Aorta (tissue), 5 donors: ENCODE measurements at regions not wholly inside any gene's neighbourhood (a gene's known extent, or its start where the extent isn't known, plus 50 kb on each side); places are given as distances from the start of the nearest gene placed in this dataset.
"Not testable (repeated sequence)": the region's sequence is repeated elsewhere in the genome, so short reads cannot be mapped to it uniquely, and the experiment has no call there.

Experiments used
- ATAC-seq: fragments of 200-7000 bp; cut with Tn5 transposase; one replicate; pipeline ENCODE4 v1.9.1; 2022; ENCODE audit warnings: moderate library complexity; ENCODE audit not compliant: low FRiP score
- DNase-seq, 2 donors: peaks; one replicate each; pipeline ENCODE4 v3.0.0-alpha.2; 2020
- H3K27ac ChIP-seq, 2 donors: one replicate each; pipeline ENCODE4 v1.5.1; 2013; ENCODE audit warnings: low read length in 2 of 2, mild to moderate bottlenecking in 2 of 2, moderate library complexity in 2 of 2, control low read depth in 1 of 2, inconsistent platforms in 1 of 2, low read depth in 1 of 2
- H3K27me3 ChIP-seq, 2 donors: one replicate each; pipeline ENCODE4 v1.6.1; 2013; ENCODE audit warnings: control low read depth in 1 of 2, low read length in 1 of 2, mild to moderate bottlenecking in 1 of 2, moderate library complexity in 1 of 2; ENCODE audit not compliant: insufficient read depth in 2 of 2, control insufficient read depth in 1 of 2
- H3K36me3 ChIP-seq, 2 donors: one replicate each; pipeline ENCODE4 v1.6.1; 2013; ENCODE audit warnings: control low read depth in 1 of 2, low read length in 1 of 2, mild to moderate bottlenecking in 1 of 2; ENCODE audit not compliant: insufficient read depth in 2 of 2, control insufficient read depth in 1 of 2
- H3K4me1 ChIP-seq, 2 donors: one replicate each; pipeline ENCODE4 v1.6.1; 2013; ENCODE audit warnings: low read length in 2 of 2, control low read depth in 1 of 2, mild to moderate bottlenecking in 1 of 2, moderate library complexity in 1 of 2; ENCODE audit not compliant: insufficient read depth in 2 of 2, control insufficient read depth in 1 of 2
- H3K4me3 ChIP-seq, 2 donors: one replicate each; pipeline ENCODE4 v1.5.1; 2013; ENCODE audit warnings: low read length in 2 of 2, control low read depth in 1 of 2, mild to moderate bottlenecking in 1 of 2
- H3K9me3 ChIP-seq: one replicate; pipeline ENCODE4 v1.6.1; 2013; ENCODE audit warnings: mild to moderate bottlenecking, low read length; ENCODE audit not compliant: control insufficient read depth
- WGBS, 2 donors: extraction: QIAGEN DNeasy Blood & Tissue Kit; methylation state at CpG; one replicate each; pipeline ENCODE4 v1.1.7; 2013; 5-methylcytosine and 5-hydroxymethylcytosine counted together
- intact Hi-C, 2 donors: fragments of 100-400 bp; cut with DNase I; formaldehyde crosslinking; loops; one replicate each; pipeline versions ENCODE4 v1.14.2 to v1.15.0; 2022
- donor health status: healthy with polysubstance abuse.
- donor health status: Bipolar disorder and iron deficiency.
- donor health status: DM: no; HTN: no; CAD: no.
- donor health status: DM: no; HTN: no; CAD: no.
- donor health status: DM: yes; HTN: yes; CAD: no.

DNA sequence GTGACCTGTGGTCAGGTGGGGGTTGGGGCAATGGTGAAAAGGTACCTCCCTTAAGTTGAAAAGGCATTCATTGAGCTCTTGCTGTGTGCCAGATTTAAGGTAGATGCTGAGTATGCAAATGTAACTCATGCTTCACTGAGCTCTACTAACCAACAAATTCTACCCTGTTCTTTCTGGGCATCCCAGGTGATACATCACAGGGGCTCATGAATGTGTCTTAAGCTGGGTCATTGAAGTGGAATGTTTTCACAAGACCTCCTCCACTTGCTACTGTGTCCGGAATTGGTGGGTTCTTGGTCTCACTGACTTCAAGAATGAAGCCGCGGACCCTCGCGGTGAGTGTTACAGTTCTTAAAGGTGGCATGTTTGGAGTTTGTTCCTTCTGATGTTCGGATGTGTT, 362.8 kb upstream of the ZNF462 start:
- intact Hi-C loops = no loop called here
- no peaks in the 10 kb centered on the region for H3K9me3 ChIP-seq
- ATAC-seq (no peak), DNase-seq (no peak)
- no peaks in the 10 kb centered on the region for H3K4me1 ChIP-seq
- H3K36me3 ChIP-seq = no peaks in the 10 kb centered on the region
- 92% methylated on average over 6 of the region's 6 CpGs for WGBS, 2 donors
- H3K27me3 ChIP-seq = no peaks in the 10 kb centered on the region
- H3K27ac ChIP-seq = no peak overlapping the region
- no peak overlapping the region for H3K4me3 ChIP-seq

DNA sequence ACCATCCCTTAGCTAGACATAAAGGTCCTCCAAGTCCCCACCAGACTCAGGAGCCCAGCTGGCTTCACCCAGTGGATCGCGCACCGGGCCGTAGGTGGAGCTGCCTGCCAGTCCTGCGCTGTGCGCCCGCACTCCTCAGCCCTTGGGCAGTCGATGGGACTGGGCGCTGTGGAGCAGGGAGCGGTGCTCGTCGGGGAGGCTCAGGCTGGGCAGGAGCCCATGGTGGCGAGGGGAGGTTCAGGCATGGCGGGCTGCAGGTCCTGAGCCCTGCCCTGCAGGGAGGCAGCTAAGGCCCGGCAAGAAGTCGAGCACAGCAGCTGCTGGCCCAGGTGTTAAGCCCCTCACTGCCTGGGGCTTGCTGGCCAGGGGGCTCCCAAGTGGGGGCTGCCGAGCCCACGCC, 361.8 kb upstream of the ZNF462 start:
- intact Hi-C loops, H3K4me1 ChIP-seq, ATAC-seq: not testable (repeated sequence)

DNA sequence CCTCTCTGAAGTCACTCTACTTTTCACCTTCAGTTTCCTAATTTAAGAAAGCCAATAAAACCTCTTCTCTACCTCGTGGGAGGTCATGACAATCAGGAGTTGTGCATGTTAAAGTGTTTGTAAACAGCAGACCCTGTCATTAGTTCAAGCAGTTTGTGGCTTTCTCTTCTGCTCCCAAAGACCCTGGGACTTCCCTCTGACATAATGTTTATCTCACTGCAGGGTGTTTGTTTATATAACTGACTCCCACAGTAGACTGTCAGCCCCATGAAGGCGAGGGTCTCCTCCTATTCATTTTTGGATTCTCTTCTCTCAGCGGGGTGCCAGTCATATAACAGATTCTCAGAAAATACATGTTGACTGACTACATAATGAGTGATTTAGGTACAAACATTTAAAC, 360.0 kb upstream of the ZNF462 start:
- WGBS, 2 donors = 32 to 48% methylated on average over 3 of the region's 3 CpGs
- Histone ChIP-seq H3K4me1 (no peaks in the 10 kb centered on the region), H3K27ac (no peak overlapping the region), H3K36me3 (no peaks in the 10 kb centered on the region), H3K27me3 (no peaks in the 10 kb centered on the region), H3K9me3 (no peaks in the 10 kb centered on the region), H3K4me3 (no peak overlapping the region)
- ATAC-seq = no peak
- no peak for DNase-seq
- intact Hi-C loops = no loop called here

More for the DNA sequence above, 361.8 kb upstream of the ZNF462 start:
- not testable (repeated sequence) for H3K4me3 ChIP-seq, H3K36me3 ChIP-seq, H3K27ac ChIP-seq, H3K27me3 ChIP-seq, DNase-seq, H3K9me3 ChIP-seq
- WGBS, 2 donors = 96% methylated on average over 14 to 18 of the region's 18 CpGs

DNA sequence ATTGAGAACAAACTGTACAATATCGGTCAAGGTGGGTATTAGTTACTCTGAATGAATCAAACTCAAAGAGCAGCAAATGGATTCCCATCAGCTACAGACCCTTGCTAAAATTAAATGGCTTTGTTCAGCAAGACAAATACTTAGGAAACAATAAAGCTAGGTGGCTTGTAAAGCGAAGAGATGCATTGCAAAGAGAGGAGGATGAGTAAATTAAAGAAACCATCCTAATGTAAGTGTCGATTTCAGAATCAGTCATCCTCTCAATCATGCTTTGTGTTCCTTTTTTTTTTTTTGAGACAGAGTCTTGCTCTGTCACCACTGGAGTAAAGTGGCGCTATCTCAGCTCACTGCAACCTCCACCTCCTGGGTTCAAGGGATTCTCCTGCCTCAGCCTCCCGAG, 359.2 kb upstream of the ZNF462 start:
- 93 to 95% methylated on average over 5 of the region's 5 CpGs for WGBS, 2 donors
- Histone ChIP-seq H3K4me1 (no peaks in the 10 kb centered on the region), H3K36me3 (no peaks in the 10 kb centered on the region), H3K27me3 (no peaks in the 10 kb centered on the region), H3K4me3 (no peak overlapping the region), H3K9me3 (no peaks in the 10 kb centered on the region), H3K27ac (no peak overlapping the region)
- no peak for DNase-seq
- intact Hi-C loops = no loop called here
- no peak for ATAC-seq

DNA sequence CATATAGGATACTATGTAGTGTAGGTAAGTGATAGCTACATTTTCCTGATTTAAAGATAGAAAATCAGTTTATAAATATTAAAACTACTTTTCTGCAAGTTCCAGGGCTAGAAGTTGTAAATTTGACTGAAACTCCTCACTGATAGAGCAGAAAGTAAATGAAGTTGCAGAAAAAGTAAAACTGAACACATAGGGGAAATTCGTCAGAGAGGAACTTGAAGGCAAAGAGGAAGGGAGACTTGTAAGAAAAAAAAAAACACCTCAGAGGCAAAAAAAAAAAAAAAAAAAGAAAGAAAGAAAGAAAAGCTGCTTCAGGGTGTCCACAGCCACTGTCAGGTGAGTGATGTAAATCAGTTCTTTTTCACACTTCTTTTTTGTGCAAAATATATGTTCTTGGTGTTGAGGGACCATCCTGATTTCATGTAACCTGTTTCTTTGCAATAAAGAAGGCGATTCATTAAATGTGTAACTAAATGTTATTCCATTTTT, 336.2 kb upstream of the ZNF462 start:
- Histone ChIP-seq H3K9me3 (no peaks in the 10 kb centered on the region), H3K27me3 (no peaks in the 10 kb centered on the region), H3K36me3 (no peaks in the 10 kb centered on the region), H3K4me3 (no peak overlapping the region), H3K27ac (no peak overlapping the region), H3K4me1 (no peaks in the 10 kb centered on the region)
- ATAC-seq (no peak), DNase-seq (no peak)
- 57 to 63% methylated on average over 2 of the region's 2 CpGs for WGBS, 2 donors
- intact Hi-C loops = no loop called here

DNA sequence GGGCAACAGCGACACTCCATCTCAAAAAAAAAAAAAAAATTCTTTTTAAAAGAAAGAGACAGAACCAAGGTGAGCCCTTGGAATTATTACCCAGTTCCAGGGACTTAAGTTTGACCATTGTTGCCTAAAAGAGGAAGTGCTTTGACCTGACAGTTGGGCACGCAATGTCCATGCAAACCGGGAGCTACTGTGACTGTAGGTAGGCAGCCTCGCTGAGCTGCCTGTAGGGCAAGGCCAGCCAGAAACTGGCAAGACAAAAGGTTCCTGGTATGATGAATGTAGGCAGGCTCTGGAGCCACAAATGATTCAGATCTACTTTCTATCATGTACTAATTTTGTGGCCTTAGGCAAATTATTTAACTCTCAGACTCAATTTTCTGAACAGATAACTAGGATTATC, 334.8 kb upstream of the ZNF462 start:
- Histone ChIP-seq H3K4me1 (no peaks in the 10 kb centered on the region), H3K27me3 (no peaks in the 10 kb centered on the region), H3K36me3 (no peaks in the 10 kb centered on the region), H3K27ac (no peak overlapping the region), H3K9me3 (no peaks in the 10 kb centered on the region), H3K4me3 (no peak overlapping the region)
- ATAC-seq (no peak), DNase-seq (no peak)
- WGBS, 2 donors = 90 to 92% methylated on average over 4 of the region's 4 CpGs
- intact Hi-C loops = no loop called here

DNA sequence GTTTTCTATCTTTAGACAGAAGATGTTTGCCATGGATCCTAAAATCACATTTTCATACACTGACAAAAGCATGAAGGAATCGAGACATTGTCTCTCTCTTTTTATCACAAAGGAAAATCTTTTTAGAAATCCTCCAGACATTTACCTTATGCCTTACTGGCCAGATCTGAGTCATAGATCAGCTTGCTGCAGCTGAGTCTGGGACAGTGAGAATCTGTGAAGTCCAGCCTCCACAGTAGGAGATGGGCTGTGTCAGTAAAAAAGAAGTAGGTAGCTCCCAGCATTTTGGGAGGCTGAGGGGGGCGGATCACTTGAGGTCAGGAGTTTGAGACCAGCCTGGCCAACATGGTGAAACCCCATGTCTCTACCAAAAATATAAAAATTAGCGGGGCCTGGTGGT, 333.4 kb upstream of the ZNF462 start:
- intact Hi-C loops = no loop called here
- no peak for DNase-seq
- Histone ChIP-seq H3K36me3 (no peaks in the 10 kb centered on the region), H3K9me3 (no peaks in the 10 kb centered on the region), H3K27me3 (no peaks in the 10 kb centered on the region), H3K27ac (no peak overlapping the region), H3K4me1 (no peaks in the 10 kb centered on the region), H3K4me3 (no peak overlapping the region)
- no peak for ATAC-seq
- 86 to 89% methylated on average over 3 of the region's 3 CpGs for WGBS, 2 donors

DNA sequence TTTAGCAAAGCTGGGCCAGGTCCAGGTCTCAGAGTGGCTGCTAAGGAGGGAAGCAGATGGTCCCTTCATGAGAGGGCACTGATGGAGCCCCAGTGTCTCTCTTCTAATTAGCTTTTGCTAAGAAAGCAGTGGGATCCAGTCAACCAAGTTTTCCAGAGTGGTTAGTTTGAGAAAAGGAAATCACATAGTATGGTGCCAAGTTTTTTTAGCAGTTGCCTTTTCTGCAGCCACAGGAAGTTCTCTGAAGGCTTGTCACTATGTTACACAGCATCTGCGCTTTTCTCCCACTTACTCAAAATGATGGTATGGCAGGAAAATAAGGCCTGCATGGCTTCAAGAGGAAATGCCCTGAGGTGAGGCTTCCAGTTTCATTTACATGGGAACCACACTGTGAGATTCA, 331.5 kb upstream of the ZNF462 start:
- H3K9me3 ChIP-seq = no peaks in the 10 kb centered on the region
- peaks cover 0 to 1% of the 10 kb centered on the region in 2 donors for H3K36me3 ChIP-seq
- no peaks in the 10 kb centered on the region for H3K27me3 ChIP-seq
- no peak overlapping the region for H3K27ac ChIP-seq
- no peaks in the 10 kb centered on the region for H3K4me1 ChIP-seq
- DNase-seq = no peak
- no peak for ATAC-seq
- H3K4me3 ChIP-seq = no peak overlapping the region
- WGBS, 2 donors = 79 to 81% methylated on average over 1 of the region's 1 CpG
- intact Hi-C loops = no loop called here

DNA sequence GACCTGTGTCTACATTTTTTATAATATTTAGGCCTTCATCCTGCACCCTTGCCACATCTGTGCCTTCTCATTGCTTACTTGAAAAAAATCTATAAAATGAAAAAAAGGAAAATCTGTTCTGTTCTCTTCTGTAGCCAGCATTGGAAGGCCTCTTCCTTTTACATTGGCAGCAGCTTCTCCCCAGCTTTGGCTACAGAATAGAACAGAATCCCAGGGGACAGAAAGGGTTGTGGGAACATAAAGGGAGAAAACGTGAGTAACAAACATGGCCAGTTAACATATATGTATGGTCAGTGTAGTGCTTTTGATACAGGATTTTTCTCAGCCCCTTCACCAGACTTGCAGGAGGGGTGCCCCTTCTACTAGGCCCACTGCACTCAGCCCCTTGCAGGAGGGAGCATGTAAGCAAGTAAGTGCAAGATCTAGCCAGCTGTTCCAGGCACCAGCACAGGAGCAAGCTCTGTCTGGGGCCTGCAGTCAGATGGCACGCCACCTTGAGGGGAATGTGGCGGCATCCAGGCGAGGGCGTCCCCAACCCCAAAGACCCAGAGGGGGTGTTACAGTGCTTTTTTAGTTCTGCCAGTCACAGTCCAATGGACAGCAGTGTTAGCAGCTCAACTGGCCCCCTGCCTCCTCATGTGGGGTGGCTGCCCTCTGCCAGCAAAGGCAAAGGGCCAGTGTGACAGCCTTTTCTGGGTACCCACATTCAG, 330.5 kb upstream of the ZNF462 start:
- 71 to 76% methylated on average over 5 of the region's 5 CpGs for WGBS, 2 donors
- Histone ChIP-seq H3K27me3 (no peaks in the 10 kb centered on the region), H3K4me3 (no peak overlapping the region), H3K9me3 (no peaks in the 10 kb centered on the region), H3K27ac (no peak overlapping the region), H3K36me3 (peaks cover 0 to 1% of the 10 kb centered on the region in 2 donors), H3K4me1 (no peaks in the 10 kb centered on the region)
- intact Hi-C loops = no loop called here
- ATAC-seq (no peak), DNase-seq (no peak)
